ENCODE measurements at regions not wholly inside any gene's neighbourhood (a gene's known extent, or its start where the extent isn't known, plus 50 kb on each side); places are given as distances from the start of the nearest gene placed in this dataset.

- TF ChIP-seq CTCF (IDR thresholded peaks at IDR 0.05; ENCODE audit: insufficient read depth, low read depth, low read length) = no peak
- DNase-seq (ENCODE audit: low read depth) = no peak
- H3K4me3 ChIP-seq (ENCODE audit: low read depth, low read length) = no peak overlapping the region
Measured at GRCh38 chr13:53338760-53339159, 310.1 kb downstream of the OLFM4 start.

- DNase-seq (ENCODE audit: low read depth) = no peak
- no peak overlapping the region for H3K4me3 ChIP-seq (ENCODE audit: low read depth, low read length)
- no peak for TF ChIP-seq CTCF (IDR thresholded peaks at IDR 0.05; ENCODE audit: insufficient read depth, low read depth, low read length)
Measured at GRCh38 chr13:53340505-53341143, 312.0 kb downstream of the OLFM4 start.

GRCh38 chr13:53341144-53341510 lies 312.5 kb downstream of the OLFM4 start:
- no peak overlapping the region for H3K4me3 ChIP-seq (ENCODE audit: low read depth, low read length)
- no peak for DNase-seq (ENCODE audit: low read depth)
- TF ChIP-seq CTCF (IDR thresholded peaks at IDR 0.05; ENCODE audit: insufficient read depth, low read depth, low read length) = no peak

GRCh38 chr13:53342623-53343360 lies 314.2 kb downstream of the OLFM4 start:
- no peak overlapping the region for H3K4me3 ChIP-seq (ENCODE audit: low read depth, low read length)
- no peak for DNase-seq (ENCODE audit: low read depth)
- TF ChIP-seq CTCF (IDR thresholded peaks at IDR 0.05; ENCODE audit: insufficient read depth, low read depth, low read length) = no peak

GRCh38 chr13:53343361-53343744 lies 314.7 kb downstream of the OLFM4 start:
- H3K4me3 ChIP-seq (ENCODE audit: low read depth, low read length) = no peak overlapping the region
- no peak for DNase-seq (ENCODE audit: low read depth)
- TF ChIP-seq CTCF (IDR thresholded peaks at IDR 0.05; ENCODE audit: insufficient read depth, low read depth, low read length) = no peak

GRCh38 chr13:53351021-53351420 lies 322.4 kb downstream of the OLFM4 start:
- no peak for TF ChIP-seq CTCF (IDR thresholded peaks at IDR 0.05; ENCODE audit: insufficient read depth, low read depth, low read length)
- no peak for DNase-seq (ENCODE audit: low read depth)
- H3K4me3 ChIP-seq (ENCODE audit: low read depth, low read length) = no peak overlapping the region
